HEK293 (cell line): ENCODE measurements at regions not wholly inside any gene's neighbourhood (a gene's known extent, or its start where the extent isn't known, plus 50 kb on each side); places are given as distances from the start of the nearest gene placed in this dataset.

Experiments
- CTCF ChIA-PET: fragments of 350-600 bp; formaldehyde crosslinking; extraction: SDS; loops from one replicate; lab custom pipeline; 2021; ENCODE audit warnings: antibody characterized with exemption; lab: Yijun Ruan, JAX
- POLR2A ChIA-PET: fragments of 300-600 bp; formaldehyde crosslinking; extraction: SDS; loops from one replicate; lab custom pipeline; 2020; ENCODE audit warnings: antibody characterized with exemption, inconsistent platforms; lab: Yijun Ruan, JAX
- H3K27ac ChIP-seq: fragments of 200-500 bp; sonication (Bioruptor generic); 2 replicates; pipeline ENCODE4 v1.5.1; 2014; ENCODE audit warnings: low read depth, low read length, control low read depth, inconsistent platforms; ENCODE audit errors: extremely low read depth
- H3K36me3 ChIP-seq, 2 experiments: fragments of 200-500 bp in 1 of 2; sonication (Bioruptor generic) in 1 of 2; 1 replicate in 1 of 2; 2 replicates in 1 of 2; pipeline ENCODE4 v1.5.1; 2014 to 2017; ENCODE audit warnings: inconsistent platforms in 2 of 2, low read length in 2 of 2; ENCODE audit not compliant: control insufficient read depth in 2 of 2, insufficient read depth in 1 of 2
- H3K4me1 ChIP-seq: fragments of 200-500 bp; sonication (Bioruptor generic); 2 replicates; pipeline ENCODE4 v1.5.1; 2014; ENCODE audit warnings: mild to moderate bottlenecking, low read length, inconsistent platforms; ENCODE audit not compliant: control insufficient read depth, insufficient read depth
- H3K4me3 ChIP-seq: 2 replicates; pipeline ENCODE4 v1.5.1; 2011; ENCODE audit warnings: low read depth, mild to moderate bottlenecking, control low read depth, low read length, moderate library complexity
- H3K9me3 ChIP-seq: fragments of 200-500 bp; sonication (Bioruptor generic); 2 replicates; pipeline ENCODE4 v1.5.1; 2014; ENCODE audit warnings: low read depth, low read length, inconsistent platforms; ENCODE audit not compliant: control insufficient read depth, insufficient read depth
- OVOL3 ChIP-seq: fragments of 450-650 bp; formaldehyde crosslinking; IDR thresholded peaks from 2 replicates; pipeline ENCODE4 v1.5.1; 2016; ENCODE audit warnings: missing biosample characterization, missing genetic modification characterization
- RBAK ChIP-seq: fragments of 450-650 bp; formaldehyde crosslinking; IDR thresholded peaks from 2 replicates; pipeline ENCODE4 v1.5.1; 2016; ENCODE audit warnings: missing biosample characterization, missing genetic modification characterization
- SCRT1 ChIP-seq: fragments of 450-650 bp; formaldehyde crosslinking; IDR thresholded peaks from 2 replicates; pipeline ENCODE4 v1.5.1; 2016; ENCODE audit warnings: missing biosample characterization, missing genetic modification characterization, borderline replicate concordance
- SP7 ChIP-seq: fragments of 450-650 bp; formaldehyde crosslinking; IDR thresholded peaks from 2 replicates; pipeline ENCODE4 v1.5.1; 2016; ENCODE audit warnings: missing biosample characterization, missing genetic modification characterization
- WT1 ChIP-seq: fragments of 450-650 bp; formaldehyde crosslinking; IDR thresholded peaks from 2 replicates; pipeline ENCODE4 v1.5.1; 2016; ENCODE audit warnings: missing biosample characterization, missing genetic modification characterization
- ZBTB17 ChIP-seq: fragments of 450-650 bp; formaldehyde crosslinking; IDR thresholded peaks from 2 replicates; pipeline ENCODE4 v1.5.1; 2016; ENCODE audit warnings: missing biosample characterization, missing genetic modification characterization
- ZNF10 ChIP-seq: fragments of 450-650 bp; formaldehyde crosslinking; IDR thresholded peaks from 2 replicates; pipeline ENCODE4 v1.5.1; 2017; ENCODE audit warnings: missing biosample characterization, missing genetic modification characterization
- ZNF138 ChIP-seq: fragments of 450-650 bp; formaldehyde crosslinking; IDR thresholded peaks from 2 replicates; pipeline ENCODE4 v1.5.1; 2016; ENCODE audit warnings: missing biosample characterization, missing genetic modification characterization, borderline replicate concordance
- ZNF2 ChIP-seq: fragments of 450-650 bp; formaldehyde crosslinking; IDR thresholded peaks from 2 replicates; pipeline ENCODE4 v1.5.1; 2016; ENCODE audit warnings: missing biosample characterization, missing genetic modification characterization
- ZNF214 ChIP-seq: fragments of 450-650 bp; formaldehyde crosslinking; IDR thresholded peaks from 2 replicates; pipeline ENCODE4 v1.5.1; 2017; ENCODE audit warnings: missing biosample characterization, mild to moderate bottlenecking, missing genetic modification characterization, borderline replicate concordance
- ZNF23 ChIP-seq: fragments of 450-650 bp; formaldehyde crosslinking; IDR thresholded peaks from 2 replicates; pipeline ENCODE4 v1.5.1; 2016; ENCODE audit warnings: missing biosample characterization, missing genetic modification characterization, borderline replicate concordance
- ZNF24 ChIP-seq: fragments of 450-650 bp; formaldehyde crosslinking; IDR thresholded peaks from 2 replicates; pipeline ENCODE4 v1.5.1; 2016; ENCODE audit warnings: missing biosample characterization, missing genetic modification characterization
- ZNF302 ChIP-seq: fragments of 450-650 bp; formaldehyde crosslinking; IDR thresholded peaks from 2 replicates; pipeline ENCODE4 v1.5.1; 2016; ENCODE audit warnings: missing biosample characterization, missing genetic modification characterization, low read depth
- ZNF350 ChIP-seq: fragments of 450-650 bp; formaldehyde crosslinking; IDR thresholded peaks from 2 replicates; pipeline ENCODE4 v1.5.0; 2017; ENCODE audit warnings: missing biosample characterization, mild to moderate bottlenecking, missing genetic modification characterization
- ZNF391 ChIP-seq: fragments of 450-650 bp; formaldehyde crosslinking; IDR thresholded peaks from 2 replicates; pipeline ENCODE4 v1.5.1; 2016; ENCODE audit warnings: low read depth, missing biosample characterization, missing genetic modification characterization, borderline replicate concordance
- ZNF777 ChIP-seq: fragments of 450-650 bp; formaldehyde crosslinking; IDR thresholded peaks from 2 replicates; pipeline ENCODE4 v1.5.1; 2017; ENCODE audit warnings: missing biosample characterization, missing genetic modification characterization, borderline replicate concordance
- ZNF785 ChIP-seq: fragments of 450-650 bp; formaldehyde crosslinking; IDR thresholded peaks from 2 replicates; pipeline ENCODE4 v1.5.1; 2016; ENCODE audit warnings: missing biosample characterization, missing genetic modification characterization
- TF ChIP-seq, protein P1 (sequence below): fragments of 450-650 bp; formaldehyde crosslinking; IDR thresholded peaks from 2 replicates; pipeline ENCODE4 v1.5.1; 2016; ENCODE audit warnings: missing biosample characterization, missing genetic modification characterization
- TF ChIP-seq, protein P2 (sequence below): fragments of 450-650 bp; formaldehyde crosslinking; IDR thresholded peaks from 2 replicates; pipeline ENCODE4 v1.5.1; 2016; ENCODE audit warnings: missing biosample characterization, missing genetic modification characterization
- TF ChIP-seq, protein P3 (sequence below): fragments of 450-650 bp; formaldehyde crosslinking; conservative IDR thresholded peaks from 2 replicates; pipeline ENCODE4 v1.5.1; 2016; ENCODE audit warnings: low read depth, missing biosample characterization, missing genetic modification characterization
- TF ChIP-seq, protein P4 (sequence below): fragments of 450-650 bp; formaldehyde crosslinking; IDR thresholded peaks from 2 replicates; pipeline ENCODE4 v1.5.1; 2016; ENCODE audit warnings: missing biosample characterization, missing genetic modification characterization

DNA sequence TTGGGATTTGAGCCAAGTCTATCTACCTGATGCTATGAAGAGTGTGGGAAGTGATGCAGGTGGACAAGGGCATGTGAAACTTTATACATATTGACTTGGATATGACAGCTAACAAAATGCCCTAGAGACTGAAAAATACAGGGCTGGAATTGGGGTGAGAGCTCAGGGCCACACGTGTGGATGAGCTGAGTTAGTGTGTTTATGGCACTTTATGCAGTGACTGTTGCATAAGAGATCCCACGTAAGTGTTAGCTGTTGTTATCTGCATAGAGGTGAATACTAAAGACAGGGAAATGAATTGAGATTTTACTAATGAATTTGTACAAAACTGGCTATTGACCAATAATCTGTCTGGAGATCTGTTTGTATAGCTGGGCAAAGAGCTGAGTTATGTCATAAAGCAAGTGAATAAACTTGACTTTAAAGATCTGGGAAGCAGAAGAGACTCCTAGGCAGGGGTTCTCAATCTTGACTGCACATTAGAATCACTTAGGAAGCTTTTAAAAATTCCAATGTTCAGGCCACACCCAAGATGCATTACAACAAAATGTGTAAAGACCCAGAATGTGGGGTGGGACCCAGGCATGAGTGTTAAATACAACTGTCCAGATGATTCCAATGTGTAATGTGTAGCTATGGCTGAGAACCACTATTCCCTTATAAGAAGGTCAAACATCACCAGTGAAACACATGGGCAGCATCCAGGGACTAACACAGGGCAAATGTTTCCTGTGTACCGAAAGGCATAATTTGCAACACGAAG is 74.2 kb upstream of the STK17B start:
- H3K4me3 ChIP-seq, result no peak overlapping the region
- H3K36me3 ChIP-seq, result no peaks in the 10 kb centered on the region
- TF ChIP-seq ZNF2, result no peak
- no peak for TF ChIP-seq ZNF10 (tag by site-specific recombination)
- TF ChIP-seq ZBTB17 (tag by site-specific recombination), result no peak
- no peak for TF ChIP-seq WT1 (tag by site-specific recombination)
- no peak for TF ChIP-seq ZNF302 (tag by site-specific recombination)
- no peak for TF ChIP-seq ZNF24 (tag by site-specific recombination)
- TF ChIP-seq RBAK, result no peak
- TF ChIP-seq ZNF214 (tag by site-specific recombination), result no peak
- no peak for TF ChIP-seq ZNF138
- TF ChIP-seq, protein P1, sequence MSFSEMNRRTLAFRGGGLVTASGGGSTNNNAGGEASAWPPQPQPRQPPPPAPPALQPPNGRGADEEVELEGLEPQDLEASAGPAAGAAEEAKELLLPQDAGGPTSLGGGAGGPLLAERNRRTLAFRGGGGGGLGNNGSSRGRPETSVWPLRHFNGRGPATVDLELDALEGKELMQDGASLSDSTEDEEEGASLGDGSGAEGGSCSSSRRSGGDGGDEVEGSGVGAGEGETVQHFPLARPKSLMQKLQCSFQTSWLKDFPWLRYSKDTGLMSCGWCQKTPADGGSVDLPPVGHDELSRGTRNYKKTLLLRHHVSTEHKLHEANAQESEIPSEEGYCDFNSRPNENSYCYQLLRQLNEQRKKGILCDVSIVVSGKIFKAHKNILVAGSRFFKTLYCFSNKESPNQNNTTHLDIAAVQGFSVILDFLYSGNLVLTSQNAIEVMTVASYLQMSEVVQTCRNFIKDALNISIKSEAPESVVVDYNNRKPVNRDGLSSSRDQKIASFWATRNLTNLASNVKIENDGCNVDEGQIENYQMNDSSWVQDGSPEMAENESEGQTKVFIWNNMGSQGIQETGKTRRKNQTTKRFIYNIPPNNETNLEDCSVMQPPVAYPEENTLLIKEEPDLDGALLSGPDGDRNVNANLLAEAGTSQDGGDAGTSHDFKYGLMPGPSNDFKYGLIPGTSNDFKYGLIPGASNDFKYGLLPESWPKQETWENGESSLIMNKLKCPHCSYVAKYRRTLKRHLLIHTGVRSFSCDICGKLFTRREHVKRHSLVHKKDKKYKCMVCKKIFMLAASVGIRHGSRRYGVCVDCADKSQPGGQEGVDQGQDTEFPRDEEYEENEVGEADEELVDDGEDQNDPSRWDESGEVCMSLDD (tag by site-specific recombination), result no peak
- TF ChIP-seq ZNF391 (tag by site-specific recombination), result no peak
- no peak for TF ChIP-seq ZNF23 (tag by site-specific recombination)
- no peak for TF ChIP-seq ZNF350 (tag by site-specific recombination)
- no peak for TF ChIP-seq ZNF785 (tag by site-specific recombination)
- TF ChIP-seq, protein P2, sequence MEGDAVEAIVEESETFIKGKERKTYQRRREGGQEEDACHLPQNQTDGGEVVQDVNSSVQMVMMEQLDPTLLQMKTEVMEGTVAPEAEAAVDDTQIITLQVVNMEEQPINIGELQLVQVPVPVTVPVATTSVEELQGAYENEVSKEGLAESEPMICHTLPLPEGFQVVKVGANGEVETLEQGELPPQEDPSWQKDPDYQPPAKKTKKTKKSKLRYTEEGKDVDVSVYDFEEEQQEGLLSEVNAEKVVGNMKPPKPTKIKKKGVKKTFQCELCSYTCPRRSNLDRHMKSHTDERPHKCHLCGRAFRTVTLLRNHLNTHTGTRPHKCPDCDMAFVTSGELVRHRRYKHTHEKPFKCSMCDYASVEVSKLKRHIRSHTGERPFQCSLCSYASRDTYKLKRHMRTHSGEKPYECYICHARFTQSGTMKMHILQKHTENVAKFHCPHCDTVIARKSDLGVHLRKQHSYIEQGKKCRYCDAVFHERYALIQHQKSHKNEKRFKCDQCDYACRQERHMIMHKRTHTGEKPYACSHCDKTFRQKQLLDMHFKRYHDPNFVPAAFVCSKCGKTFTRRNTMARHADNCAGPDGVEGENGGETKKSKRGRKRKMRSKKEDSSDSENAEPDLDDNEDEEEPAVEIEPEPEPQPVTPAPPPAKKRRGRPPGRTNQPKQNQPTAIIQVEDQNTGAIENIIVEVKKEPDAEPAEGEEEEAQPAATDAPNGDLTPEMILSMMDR (tag by site-specific recombination), result no peak
- no peak for TF ChIP-seq OVOL3 (tag by site-specific recombination)
- TF ChIP-seq ZNF777, result no peak
- TF ChIP-seq SP7, result no peak
- no peaks in the 10 kb centered on the region for H3K4me1 ChIP-seq
- CTCF ChIA-PET, result interaction anchor here (1.4 kb wide), 1 partner anchor 13 kb away, joined by 4 read pairs; no protein-coding TSS in a partner anchor
- no peak overlapping the region for H3K27ac ChIP-seq
- H3K9me3 ChIP-seq, result no peaks in the 10 kb centered on the region
- POLR2A ChIA-PET, result no interaction called here

DNA sequence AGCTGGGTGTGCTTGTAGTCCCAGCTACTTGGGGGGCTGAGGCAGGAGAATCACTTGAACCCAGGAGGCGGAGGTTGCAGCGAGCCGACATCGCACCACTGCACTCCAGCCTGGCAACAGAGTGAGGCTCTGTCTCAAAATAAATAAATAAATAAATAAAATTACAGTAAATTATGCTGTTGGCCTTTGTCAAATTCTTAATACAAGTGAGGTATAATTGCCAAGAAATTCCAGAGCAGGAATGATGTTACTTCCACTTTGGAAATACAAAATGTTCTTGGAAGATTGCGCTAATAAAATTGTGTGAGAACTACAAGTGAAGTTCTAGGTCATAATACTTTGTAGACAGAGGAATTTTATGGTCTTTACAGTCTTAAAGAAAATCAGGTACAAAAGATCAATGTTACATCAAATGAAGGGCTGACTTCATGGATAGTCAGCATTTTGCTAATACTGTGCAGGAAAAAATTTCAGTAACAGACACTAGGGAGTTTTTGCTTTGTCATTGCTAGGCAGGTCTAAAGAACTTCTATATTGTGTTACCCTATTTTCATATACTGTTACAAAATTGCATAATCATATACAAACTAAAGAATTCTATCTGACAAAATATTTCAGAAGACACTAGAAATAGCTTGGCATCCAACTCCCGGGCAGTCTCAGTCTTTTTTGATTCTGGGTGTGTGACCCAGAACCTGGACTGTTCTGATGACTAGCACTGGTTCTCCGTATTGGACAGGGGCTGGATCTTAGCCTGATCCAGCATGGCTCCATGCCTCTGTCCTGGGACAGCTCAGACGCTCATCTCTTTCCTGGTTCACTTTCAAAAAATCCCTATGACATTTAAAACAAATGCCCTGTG is 76.0 kb upstream of the STK17B start:
- H3K9me3 ChIP-seq, result no peaks in the 10 kb centered on the region
- TF ChIP-seq, protein P3, sequence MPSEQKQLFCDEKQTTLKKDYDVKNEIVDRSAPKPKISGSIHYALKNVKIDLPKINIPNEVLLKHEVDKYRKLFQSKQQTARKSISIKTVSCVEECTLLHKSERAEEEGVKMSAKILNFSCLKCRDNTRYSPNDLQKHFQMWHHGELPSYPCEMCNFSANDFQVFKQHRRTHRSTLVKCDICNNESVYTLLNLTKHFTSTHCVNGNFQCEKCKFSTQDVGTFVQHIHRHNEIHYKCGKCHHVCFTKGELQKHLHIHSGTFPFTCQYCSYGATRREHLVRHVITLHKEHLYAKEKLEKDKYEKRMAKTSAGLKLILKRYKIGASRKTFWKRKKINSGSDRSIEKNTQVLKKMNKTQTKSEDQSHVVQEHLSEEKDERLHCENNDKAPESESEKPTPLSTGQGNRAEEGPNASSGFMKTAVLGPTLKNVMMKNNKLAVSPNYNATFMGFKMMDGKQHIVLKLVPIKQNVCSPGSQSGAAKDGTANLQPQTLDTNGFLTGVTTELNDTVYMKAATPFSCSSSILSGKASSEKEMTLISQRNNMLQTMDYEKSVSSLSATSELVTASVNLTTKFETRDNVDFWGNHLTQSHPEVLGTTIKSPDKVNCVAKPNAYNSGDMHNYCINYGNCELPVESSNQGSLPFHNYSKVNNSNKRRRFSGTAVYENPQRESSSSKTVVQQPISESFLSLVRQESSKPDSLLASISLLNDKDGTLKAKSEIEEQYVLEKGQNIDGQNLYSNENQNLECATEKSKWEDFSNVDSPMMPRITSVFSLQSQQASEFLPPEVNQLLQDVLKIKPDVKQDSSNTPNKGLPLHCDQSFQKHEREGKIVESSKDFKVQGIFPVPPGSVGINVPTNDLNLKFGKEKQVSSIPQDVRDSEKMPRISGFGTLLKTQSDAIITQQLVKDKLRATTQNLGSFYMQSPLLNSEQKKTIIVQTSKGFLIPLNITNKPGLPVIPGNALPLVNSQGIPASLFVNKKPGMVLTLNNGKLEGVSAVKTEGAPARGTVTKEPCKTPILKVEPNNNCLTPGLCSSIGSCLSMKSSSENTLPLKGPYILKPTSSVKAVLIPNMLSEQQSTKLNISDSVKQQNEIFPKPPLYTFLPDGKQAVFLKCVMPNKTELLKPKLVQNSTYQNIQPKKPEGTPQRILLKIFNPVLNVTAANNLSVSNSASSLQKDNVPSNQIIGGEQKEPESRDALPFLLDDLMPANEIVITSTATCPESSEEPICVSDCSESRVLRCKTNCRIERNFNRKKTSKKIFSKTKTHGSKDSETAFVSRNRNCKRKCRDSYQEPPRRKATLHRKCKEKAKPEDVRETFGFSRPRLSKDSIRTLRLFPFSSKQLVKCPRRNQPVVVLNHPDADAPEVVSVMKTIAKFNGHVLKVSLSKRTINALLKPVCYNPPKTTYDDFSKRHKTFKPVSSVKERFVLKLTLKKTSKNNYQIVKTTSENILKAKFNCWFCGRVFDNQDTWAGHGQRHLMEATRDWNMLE (tag by site-specific recombination), result no peak
- no peak for TF ChIP-seq SCRT1 (tag by site-specific recombination)
- TF ChIP-seq, protein P4, sequence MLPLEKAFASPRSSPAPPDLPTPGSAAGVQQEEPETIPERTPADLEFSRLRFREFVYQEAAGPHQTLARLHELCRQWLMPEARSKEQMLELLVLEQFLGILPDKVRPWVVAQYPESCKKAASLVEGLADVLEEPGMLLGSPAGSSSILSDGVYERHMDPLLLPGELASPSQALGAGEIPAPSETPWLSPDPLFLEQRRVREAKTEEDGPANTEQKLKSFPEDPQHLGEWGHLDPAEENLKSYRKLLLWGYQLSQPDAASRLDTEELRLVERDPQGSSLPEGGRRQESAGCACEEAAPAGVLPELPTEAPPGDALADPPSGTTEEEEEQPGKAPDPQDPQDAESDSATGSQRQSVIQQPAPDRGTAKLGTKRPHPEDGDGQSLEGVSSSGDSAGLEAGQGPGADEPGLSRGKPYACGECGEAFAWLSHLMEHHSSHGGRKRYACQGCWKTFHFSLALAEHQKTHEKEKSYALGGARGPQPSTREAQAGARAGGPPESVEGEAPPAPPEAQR (tag by site-specific recombination), result no peak
- no peaks in the 10 kb centered on the region for H3K36me3 ChIP-seq
- no peak overlapping the region for H3K27ac ChIP-seq
- CTCF ChIA-PET, result interaction anchor here (0.6 kb wide), 2 partner anchors 320 to 1146 kb away, joined by 3 to 4 read pairs; no protein-coding TSS in a partner anchor
- POLR2A ChIA-PET, result no interaction called here
- no peaks in the 10 kb centered on the region for H3K4me1 ChIP-seq
- no peak overlapping the region for H3K4me3 ChIP-seq
